GM06990 (cell line): ENCODE measurements at regions not wholly inside any gene's neighbourhood (a gene's known extent, or its start where the extent isn't known, plus 50 kb on each side); places are given as distances from the start of the nearest gene placed in this dataset.

Experiments used
- DNase-seq: peaks from one replicate; pipeline ENCODE4 v3.0.0-alpha.2; 2011; ENCODE audit not compliant: insufficient read length; ENCODE audit errors: extremely low read depth
- H3K27me3 ChIP-seq: replicated peaks from 2 replicates; pipeline ENCODE4 v1.6.0; 2011; ENCODE audit warnings: low read length; ENCODE audit not compliant: control insufficient read depth, insufficient read depth
- H3K36me3 ChIP-seq: 2 replicates; pipeline ENCODE4 v1.5.1; 2011; ENCODE audit warnings: low read length; ENCODE audit not compliant: control insufficient read depth, insufficient read depth
- H3K4me3 ChIP-seq: replicated peaks from 2 replicates; pipeline ENCODE4 v1.5.1; 2011; ENCODE audit warnings: low read depth, mild to moderate bottlenecking, control low read depth, low read length
- TF ChIP-seq, protein P1 (sequence below): IDR thresholded peaks from 2 replicates; pipeline ENCODE4 v1.5.1; 2011; ENCODE audit warnings: low read length, control low read depth, mild to moderate bottlenecking, inconsistent platforms; ENCODE audit not compliant: insufficient read depth, poor library complexity, severe bottlenecking

DNA sequence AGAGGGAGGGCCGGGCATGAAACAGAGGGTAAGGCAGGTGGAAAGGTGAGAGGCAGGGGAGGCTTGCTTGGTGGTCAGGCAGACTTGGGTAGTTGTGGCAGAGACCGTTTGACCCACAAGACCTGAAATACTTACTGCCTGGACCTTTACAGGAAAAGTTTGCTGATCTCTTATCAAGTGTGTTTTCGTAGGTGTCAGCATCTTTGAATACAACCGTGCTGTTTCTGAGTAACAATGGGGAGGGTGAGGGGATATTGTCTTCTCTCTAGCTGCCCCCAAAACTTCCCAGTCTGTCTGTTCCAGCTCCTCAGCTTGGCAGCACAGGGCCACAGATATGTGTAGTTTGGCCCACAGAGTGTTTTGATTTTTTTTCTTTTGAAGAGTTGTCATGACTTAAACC is 212.5 kb upstream of the MPHOSPH6 start:
- no peak overlapping the region for H3K4me3 ChIP-seq
- H3K27me3 ChIP-seq: no peaks in the 10 kb centered on the region
- TF ChIP-seq, protein P1, sequence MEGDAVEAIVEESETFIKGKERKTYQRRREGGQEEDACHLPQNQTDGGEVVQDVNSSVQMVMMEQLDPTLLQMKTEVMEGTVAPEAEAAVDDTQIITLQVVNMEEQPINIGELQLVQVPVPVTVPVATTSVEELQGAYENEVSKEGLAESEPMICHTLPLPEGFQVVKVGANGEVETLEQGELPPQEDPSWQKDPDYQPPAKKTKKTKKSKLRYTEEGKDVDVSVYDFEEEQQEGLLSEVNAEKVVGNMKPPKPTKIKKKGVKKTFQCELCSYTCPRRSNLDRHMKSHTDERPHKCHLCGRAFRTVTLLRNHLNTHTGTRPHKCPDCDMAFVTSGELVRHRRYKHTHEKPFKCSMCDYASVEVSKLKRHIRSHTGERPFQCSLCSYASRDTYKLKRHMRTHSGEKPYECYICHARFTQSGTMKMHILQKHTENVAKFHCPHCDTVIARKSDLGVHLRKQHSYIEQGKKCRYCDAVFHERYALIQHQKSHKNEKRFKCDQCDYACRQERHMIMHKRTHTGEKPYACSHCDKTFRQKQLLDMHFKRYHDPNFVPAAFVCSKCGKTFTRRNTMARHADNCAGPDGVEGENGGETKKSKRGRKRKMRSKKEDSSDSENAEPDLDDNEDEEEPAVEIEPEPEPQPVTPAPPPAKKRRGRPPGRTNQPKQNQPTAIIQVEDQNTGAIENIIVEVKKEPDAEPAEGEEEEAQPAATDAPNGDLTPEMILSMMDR: no peak
- DNase-seq: no peak
- no peaks in the 10 kb centered on the region for H3K36me3 ChIP-seq

DNA sequence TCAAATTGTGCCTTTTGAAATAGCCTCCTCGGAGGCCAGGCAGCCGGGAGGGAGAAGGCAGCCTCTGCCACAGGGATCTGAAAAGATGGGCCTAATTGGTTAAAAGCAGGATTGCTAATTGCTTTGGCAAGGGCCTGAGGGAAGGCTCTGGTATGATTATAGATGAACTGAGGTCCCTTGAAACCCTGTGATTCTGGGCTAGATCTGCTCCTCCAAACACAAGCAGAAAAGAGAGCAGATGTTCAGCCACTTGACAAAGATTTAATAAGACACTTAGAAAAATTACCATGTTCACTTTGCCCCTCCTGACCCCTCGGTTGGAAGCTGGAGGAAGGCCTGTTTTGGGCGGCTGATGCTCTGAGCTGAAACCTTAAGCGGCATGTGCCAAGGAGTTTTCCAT is 209.5 kb upstream of the MPHOSPH6 start:
- no peak for DNase-seq
- no peak overlapping the region for H3K4me3 ChIP-seq
- no peaks in the 10 kb centered on the region for H3K36me3 ChIP-seq
- TF ChIP-seq, protein P1: no peak
- no peaks in the 10 kb centered on the region for H3K27me3 ChIP-seq

DNA sequence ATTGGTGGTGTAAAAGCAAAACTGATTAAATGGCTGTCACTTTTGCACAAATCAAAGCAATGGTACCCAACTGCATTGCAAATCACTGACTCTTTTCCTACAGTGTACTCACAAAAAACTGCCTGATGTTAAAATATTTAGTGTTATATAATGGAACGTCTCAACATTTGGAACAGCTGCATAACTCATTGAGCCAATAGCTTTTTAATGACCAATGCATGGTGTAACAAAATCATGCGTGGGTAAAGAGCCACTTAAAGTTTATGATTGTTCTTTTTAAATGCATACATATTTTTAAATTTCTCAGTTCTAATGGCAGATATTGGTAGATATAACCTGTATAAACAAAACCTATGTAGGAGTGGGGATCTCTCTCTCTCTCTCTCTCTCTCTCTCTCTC is 204.0 kb upstream of the MPHOSPH6 start:
- Histone ChIP-seq H3K4me3 (no peak overlapping the region), H3K27me3 (no peaks in the 10 kb centered on the region)
- TF ChIP-seq, protein P1: no peak

DNA sequence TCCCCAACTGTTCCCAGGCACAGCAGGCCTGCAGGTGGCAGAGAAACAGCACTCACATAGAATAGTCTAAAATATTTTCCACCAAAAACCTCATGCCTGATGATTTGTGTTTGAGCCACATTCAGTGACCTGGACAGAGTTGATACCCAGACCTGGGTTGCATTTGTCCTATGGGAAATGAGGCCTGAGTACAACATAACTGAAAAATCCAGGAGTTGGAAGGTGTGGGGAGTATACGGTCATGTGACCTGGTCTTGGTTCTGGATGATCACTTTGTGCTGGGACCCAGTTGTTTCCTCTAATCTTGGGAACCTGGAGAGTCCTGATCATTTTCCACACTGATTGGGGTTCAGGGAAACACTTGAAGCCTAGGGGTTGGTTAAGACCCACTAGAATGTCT is 200.3 kb upstream of the MPHOSPH6 start:
- H3K4me3 ChIP-seq: no peak overlapping the region
- DNase-seq: no peak
- TF ChIP-seq, protein P1: no peak
- no peaks in the 10 kb centered on the region for H3K27me3 ChIP-seq
- H3K36me3 ChIP-seq: no peaks in the 10 kb centered on the region

More for the DNA sequence above, 204.0 kb upstream of the MPHOSPH6 start:
- DNase-seq: no peak
- H3K36me3 ChIP-seq: no peaks in the 10 kb centered on the region

DNA sequence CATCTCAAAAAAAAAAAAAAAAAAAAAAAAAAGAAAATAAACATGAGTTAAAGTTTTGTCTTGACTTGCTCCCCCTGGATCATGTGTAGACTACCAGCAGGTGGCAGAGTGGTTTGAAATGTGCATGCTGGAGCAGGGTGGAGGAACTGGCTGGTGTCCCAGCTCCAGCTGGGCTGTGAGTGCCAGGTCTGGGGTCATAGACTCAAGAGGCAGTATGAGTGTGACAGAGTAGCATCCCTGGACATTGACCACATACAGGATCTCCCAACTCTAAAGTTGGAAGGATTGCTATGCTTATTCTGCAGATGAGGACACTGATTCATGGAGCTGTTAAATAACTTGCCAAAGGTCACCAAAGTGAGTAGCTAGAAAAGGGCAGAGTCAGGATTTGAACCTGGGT is 198.0 kb upstream of the MPHOSPH6 start:
- DNase-seq: no peak
- Histone ChIP-seq H3K36me3 (no peaks in the 10 kb centered on the region), H3K4me3 (no peak overlapping the region), H3K27me3 (no peaks in the 10 kb centered on the region)
- TF ChIP-seq, protein P1: peak; percentile 46

DNA sequence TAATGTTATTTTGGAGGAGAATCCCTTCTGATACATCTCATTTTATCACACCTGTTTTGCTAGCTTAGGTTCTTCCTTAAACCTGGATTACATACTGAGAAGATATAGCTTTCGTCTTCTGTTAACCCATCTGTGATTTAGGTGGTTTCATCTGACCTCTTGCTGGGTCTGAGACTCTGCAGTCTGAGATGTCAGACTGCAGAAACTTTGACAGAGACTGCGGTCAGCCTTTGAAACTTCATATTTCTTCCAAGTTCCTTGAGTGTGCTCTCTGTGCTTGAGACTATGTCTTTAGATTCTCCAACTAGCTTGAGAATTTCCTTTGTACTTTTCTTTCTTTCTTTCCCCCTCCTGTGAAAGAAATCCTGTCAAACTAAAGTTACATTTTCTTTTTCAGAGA is 196.4 kb upstream of the MPHOSPH6 start:
- Histone ChIP-seq H3K27me3 (no peaks in the 10 kb centered on the region; the same call in 1 of the 2 replicates), H3K4me3 (no peak overlapping the region), H3K36me3 (no peaks in the 10 kb centered on the region)
- DNase-seq: no peak
- TF ChIP-seq, protein P1: no peak
